NCI-H526 (cell line): ENCODE measurements at regions not wholly inside any gene's neighbourhood (a gene's known extent, or its start where the extent isn't known, plus 50 kb on each side); places are given as distances from the start of the nearest gene placed in this dataset.
"Not testable (repeated sequence)": the region's sequence is repeated elsewhere in the genome, so short reads cannot be mapped to it uniquely, and the experiment has no call there.

Source experiments
- DNase-seq, 2 experiments: peaks; one replicate each; lab custom pipeline; 2025; lab: John Stamatoyannopoulos, UW

- no peak for DNase-seq
Measured at GRCh38 chr3:71961891-71962290, 176.9 kb upstream of the PROK2 start.

- no peak for DNase-seq
Measured at GRCh38 chr3:71961378-71961777, 176.4 kb upstream of the PROK2 start.

DNA sequence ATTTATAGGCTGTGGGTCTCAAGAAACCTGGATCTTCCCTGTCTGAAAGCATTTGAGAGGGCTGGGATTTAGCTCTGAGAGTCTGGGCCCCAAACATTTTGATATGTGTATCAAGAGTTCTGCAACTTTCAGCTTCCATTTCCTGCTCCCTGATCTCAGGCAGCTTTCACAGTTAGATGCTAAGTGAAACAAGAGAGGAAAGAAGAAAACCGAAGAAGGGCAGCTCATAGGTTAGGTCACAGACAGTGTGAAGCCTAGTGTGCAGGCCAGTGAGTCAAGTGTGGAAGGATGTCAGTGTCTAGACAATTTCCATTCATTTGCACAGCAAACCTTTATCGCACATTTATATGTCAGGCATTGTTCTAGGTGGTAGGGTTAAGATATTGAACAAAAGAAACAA, 173.6 kb upstream of the PROK2 start:
- no peak for DNase-seq

- DNase-seq = no peak
Measured at GRCh38 chr3:71956716-71957115, 171.8 kb upstream of the PROK2 start.

DNA sequence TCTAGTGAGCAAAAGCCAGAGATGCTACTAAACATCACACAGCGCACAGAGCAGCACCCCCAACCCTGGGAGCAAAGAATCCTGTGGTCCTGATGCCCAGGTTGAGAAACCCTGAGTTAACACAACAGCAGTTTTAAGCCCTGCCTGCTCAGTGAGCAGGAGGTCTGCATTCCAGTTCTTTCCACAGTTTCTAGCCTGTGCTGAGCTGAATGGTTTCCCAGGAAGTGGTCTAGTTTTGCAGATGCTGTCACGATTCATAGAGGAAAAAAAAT, 171.1 kb upstream of the PROK2 start:
- DNase-seq = no peak

GRCh38 chr3:71955240-71956068, 170.5 kb upstream of the PROK2 start:
- DNase-seq = peak; percentile 3 to 55

- no peak for DNase-seq
Measured at GRCh38 chr3:71951842-71952241, 166.9 kb upstream of the PROK2 start.

DNA sequence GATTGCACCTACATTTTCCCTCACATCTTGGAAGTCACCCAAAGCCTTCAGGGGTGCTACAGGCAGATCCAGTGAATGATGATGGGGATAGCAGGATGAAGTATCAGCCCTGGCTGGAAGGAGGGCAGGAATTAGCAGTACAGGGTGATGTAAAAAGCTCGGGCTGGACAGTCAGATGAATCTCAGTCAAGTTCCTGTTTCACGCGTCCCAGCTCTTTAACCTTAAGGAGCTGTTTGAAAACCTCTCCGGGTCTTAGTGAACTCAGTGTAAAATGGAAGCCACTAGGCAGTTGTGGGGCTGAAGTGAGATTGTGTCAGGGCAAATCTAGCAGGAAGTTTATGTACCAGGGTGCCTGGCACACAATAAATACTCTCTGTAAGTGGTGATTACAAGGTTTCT, 166.4 kb upstream of the PROK2 start:
- no peak for DNase-seq

DNA sequence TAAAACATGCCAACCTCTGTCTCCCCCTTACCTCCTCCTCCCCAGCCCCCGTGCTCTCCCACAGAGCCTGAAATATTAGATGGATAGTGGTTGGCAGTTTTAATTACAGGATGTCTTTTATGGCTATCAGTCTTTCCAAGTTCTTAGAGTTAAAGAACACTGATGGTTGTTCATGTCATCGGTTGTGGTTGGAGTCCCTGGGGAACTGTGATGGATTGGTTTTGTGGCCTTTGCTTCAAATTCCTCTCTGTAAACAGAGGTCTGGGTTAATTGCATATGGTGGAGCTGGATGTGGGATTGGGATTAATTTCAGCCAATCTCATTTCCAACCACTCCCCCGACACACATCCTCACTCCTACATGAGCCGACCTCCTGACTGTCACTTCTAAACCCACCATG, 164.5 kb upstream of the PROK2 start:
- DNase-seq = no peak

DNA sequence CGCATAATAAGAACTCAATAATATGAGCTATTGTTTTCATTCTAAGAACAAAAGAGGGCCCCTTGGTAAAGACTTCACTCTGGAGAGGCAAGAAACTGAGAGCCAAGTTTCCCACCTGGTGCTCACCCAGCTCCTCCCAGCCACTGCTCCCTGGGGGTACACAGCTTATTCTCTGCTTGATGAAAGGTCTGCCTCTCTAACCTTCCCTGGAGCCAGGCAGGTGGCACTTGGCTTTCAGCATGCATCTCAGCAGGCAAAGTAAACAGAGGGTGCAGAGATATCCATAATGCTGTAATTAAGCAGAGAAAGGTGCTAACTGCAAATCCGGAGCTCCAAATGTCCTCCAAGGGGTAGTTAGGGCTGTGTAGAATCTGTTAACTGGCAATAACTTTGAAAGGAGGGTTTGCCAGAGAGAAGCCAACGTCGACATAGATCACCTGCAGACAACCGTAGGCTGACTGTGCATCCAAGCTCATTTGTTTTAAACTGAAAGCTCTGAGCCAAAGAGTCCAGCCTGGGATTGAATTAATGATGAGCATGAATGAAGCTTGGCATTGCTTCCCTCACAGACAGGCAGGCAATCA, 159.6 kb upstream of the PROK2 start:
- no peak for DNase-seq

DNA sequence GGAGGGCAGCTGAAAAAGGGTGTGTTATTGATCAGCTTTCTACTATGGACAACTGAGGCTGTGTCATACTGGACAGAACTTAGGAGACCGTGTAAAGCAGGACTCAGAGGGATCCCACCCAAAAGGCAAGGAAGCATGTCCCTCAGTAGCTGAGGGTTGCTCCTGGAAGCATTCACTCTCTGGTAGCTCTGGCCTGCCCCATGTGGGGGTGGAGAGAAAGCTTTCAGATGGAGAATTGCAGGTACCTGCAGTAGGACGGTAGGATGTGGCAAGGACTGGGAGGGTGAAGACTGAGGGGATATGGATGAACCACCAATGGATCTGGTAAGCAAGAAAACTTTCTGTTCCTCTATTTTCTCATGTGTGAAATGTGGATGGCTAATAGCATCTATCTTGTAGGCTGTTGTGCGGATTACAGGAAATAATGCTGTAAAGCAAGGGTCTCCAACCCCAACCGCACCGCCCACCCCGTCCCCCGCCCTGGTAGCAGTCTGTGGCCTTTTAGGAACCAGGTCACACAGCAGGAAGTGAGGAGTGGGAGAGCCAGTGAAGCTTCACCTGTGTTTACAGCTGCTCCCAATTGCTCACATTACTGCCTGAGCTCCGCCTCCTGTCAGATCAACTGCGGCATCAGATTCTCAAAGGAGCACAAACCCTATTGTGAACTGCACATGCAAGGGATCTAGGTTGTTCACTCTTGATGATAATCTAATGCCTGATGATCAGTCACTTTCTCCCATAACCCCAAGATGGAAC, 157.7 kb upstream of the PROK2 start:
- DNase-seq = no peak

- no peak for DNase-seq
Measured at GRCh38 chr3:71940486-71940885, 155.5 kb upstream of the PROK2 start.

DNA sequence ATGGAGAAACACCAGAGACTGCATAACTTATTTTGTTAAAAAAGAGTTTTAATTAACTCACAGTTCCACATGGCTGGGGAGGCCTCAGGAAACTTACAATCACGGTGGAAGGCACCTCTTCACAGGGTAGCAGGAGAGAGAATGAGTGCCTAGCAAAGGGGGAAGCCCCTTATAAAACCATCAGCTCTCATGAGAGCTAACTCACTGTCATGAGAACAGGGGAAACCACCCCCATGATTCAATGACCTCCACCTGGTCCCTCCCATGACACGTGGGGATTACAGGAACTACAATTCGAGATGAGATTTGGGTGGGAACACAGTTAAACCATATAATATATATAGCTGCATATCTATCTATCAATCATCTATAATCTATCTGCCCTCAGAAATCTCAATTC, 153.1 kb upstream of the PROK2 start:
- DNase-seq = not testable (repeated sequence)

DNA sequence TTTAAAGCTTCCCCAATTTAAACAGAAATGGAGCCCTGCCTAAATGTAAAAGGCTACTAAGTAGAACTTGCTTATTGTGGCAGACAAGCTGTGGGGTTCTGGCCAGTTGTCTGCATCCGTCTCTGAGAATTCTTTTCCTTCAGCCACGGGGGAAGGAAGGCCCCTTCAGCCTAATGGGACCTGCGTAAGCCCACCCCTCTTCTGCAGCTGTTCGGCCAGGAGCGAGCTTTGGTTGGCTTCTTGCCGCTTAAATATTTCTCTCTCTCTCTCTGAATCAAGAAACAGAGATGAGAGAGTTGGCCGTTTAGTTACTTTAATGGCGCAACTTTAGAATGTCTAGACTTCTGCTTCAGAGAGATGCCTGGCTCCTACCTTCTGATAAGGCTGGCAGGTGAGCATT, 151.7 kb upstream of the PROK2 start:
- no peak for DNase-seq

DNA sequence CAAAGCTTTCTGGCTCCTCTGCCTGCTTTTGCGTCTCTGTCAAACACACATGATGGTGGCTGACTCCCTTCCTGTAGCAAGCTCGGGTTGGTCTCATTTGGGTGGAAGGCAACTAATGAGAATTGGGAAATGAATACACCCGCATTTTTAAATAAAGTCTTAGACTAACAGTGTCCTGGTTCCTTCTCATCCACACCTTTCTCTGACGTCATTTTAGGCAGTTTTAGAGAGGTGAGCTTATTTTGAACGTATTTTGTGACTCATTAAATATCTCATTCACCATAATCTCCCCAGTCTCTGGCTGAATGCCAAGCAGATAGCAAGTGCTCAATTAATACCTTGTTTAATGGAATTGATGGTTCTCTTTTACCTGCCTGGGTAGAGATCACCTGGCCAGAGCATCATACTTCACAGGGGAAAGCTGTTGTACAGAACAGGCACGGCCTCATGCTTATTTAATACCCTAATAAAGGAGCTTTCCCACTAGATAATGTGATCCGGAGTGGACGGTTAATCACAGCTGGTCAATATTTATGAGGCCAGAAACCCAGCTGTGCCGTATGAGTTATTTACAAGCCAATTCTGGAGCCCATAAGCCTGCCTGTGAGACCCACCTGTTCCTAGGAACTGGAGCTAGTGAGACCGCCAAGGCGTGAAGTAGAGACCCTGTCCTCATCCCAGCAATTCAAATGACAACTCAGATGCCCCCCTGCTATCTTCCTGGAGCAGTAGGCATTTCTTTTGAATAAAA, 149.7 kb upstream of the PROK2 start:
- DNase-seq = no peak

DNA sequence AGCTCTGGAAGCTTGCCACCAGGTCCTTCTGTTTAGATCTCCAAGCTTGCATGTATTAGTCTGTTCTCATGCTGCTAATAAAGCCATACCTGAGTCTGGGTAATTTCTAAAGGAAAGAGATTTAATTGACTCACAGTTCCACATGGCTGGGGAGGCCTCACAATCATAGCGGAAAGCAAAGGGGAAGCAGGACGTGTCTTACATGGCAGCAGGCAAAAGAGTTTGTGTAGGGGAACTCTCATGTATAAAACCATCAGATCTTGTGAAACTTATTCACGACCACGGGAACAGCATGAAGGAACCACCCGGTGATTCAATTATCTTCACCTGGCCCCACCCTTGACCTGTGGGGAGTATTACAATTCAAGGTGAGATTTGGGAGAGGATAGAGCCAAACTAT, 147.0 kb upstream of the PROK2 start:
- DNase-seq = no peak

DNA sequence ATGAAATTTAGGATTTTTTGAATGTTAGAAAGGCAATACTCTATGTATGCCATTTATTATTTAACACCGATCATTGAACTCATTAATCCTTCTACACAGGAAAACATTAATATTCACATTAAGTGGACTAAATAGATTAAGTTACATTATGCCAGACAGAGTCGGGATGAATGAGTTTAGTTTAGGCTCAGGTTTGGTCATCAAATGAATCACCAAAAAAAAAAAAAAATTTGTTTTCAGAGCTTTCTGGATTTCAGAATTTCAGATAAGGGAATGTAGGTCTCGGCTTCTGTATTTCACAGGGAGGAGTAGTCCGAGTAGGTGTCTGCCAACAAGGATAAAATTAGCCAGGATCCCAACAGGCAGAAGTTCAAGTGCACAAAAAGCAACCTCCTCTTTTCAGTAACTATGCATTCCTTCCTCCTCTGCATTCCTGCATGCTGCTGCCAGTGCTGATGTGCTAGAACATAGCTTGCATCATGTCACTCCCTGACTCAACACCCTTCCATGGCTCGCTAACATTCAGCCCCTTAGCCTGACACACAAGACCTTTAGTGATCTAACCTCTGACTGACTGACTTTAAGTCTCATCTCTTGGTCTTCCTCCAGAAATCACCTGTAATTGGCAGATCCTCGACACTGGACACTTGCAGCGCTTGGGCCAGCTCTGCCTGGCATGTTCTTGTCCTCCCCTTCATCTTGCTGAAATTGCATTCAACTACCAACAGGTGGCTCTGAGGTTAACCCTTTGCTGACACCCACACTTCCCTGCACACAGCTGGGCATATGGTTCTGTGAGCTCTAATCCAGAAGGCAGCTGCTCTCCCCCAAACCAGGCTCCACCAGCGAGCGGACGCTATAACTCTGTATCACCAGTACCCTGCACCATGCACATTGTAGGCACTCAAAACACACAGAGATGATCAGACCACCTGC, 145.4 kb upstream of the PROK2 start:
- no peak for DNase-seq

GRCh38 chr3:71928212-71928611, 143.3 kb upstream of the PROK2 start:
- DNase-seq = no peak

- no peak for DNase-seq
Measured at GRCh38 chr3:71927505-71928066, 142.6 kb upstream of the PROK2 start.

GRCh38 chr3:71926616-71927015, 141.7 kb upstream of the PROK2 start:
- peak; percentile 37 to 60 for DNase-seq

DNA sequence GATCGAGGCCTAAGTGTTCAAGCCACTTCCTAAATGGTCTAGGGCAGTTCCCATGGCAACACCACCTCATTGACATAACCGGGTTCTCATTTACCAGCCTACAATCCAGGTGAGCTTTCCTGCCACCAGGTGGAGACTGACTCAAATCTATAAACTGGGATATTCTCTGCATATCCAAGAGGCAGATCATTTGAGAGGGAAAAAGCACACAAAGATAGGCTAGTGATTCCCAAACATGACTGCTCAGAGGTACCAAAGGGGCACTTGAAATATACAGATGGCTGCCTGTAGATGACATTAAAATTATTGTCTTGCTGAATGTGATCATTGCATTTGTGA, 141.3 kb upstream of the PROK2 start:
- peak; percentile 74 to 84 for DNase-seq
